HCT116 (cell line): ENCODE measurements at regions not wholly inside any gene's neighbourhood (a gene's known extent, or its start where the extent isn't known, plus 50 kb on each side); places are given as distances from the start of the nearest gene placed in this dataset.

ENCODE experiments used
- CEBPB ChIP-seq: IDR thresholded peaks from 2 replicates; pipeline ENCODE4 v1.6.1; 2012; ENCODE audit warnings: low read depth
- CTCF ChIP-seq, 3 experiments: fragments of 200-600 bp in 1 of 3; sonication (generic) in 1 of 3; IDR thresholded peaks in 2 of 3; conservative IDR thresholded peaks in 1 of 3; 2 replicates each; pipeline ENCODE4 v1.5.1; 2012 to 2017; ENCODE audit warnings: low read depth in 2 of 3, low read length in 2 of 3, antibody characterized with exemption in 1 of 3, borderline replicate concordance in 1 of 3, control low read depth in 1 of 3, mild to moderate bottlenecking in 1 of 3, mixed read lengths in 1 of 3, mixed run types in 1 of 3, moderate library complexity in 1 of 3; ENCODE audit not compliant: insufficient read depth in 1 of 3
- EZH2 ChIP-seq: fragments of 200-600 bp; sonication (generic); IDR thresholded peaks from 2 replicates; pipeline ENCODE4 v1.6.1; 2017; ENCODE audit warnings: antibody characterized with exemption, mixed run types
- EZH2phosphoT487 ChIP-seq: fragments of 200-600 bp; IDR thresholded peaks from 2 replicates; pipeline ENCODE4 v1.6.1; 2018; ENCODE audit warnings: antibody characterized with exemption, borderline replicate concordance
- FOSL1 ChIP-seq: IDR thresholded peaks from 2 replicates; pipeline ENCODE4 v1.6.1; 2012; ENCODE audit warnings: low read depth
- JUND ChIP-seq: IDR thresholded peaks from 2 replicates; pipeline ENCODE4 v1.6.1; 2012
- MAX ChIP-seq: IDR thresholded peaks from 2 replicates; pipeline ENCODE4 v1.6.1; 2012
- POLR2A ChIP-seq: IDR thresholded peaks from 2 replicates; pipeline ENCODE4 v1.7.0; 2011; ENCODE audit warnings: borderline replicate concordance; ENCODE audit not compliant: insufficient read depth, insufficient read length; ENCODE audit errors: extremely low read depth
- POLR2AphosphoS5 ChIP-seq: IDR thresholded peaks from 2 replicates; pipeline ENCODE4 v1.6.1; 2011; ENCODE audit warnings: mild to moderate bottlenecking, low read depth, low read length, moderate library complexity
- RAD21 ChIP-seq: IDR thresholded peaks from 2 replicates; pipeline ENCODE4 v1.6.1; 2012; ENCODE audit warnings: low read depth, mild to moderate bottlenecking
- SP1 ChIP-seq: IDR thresholded peaks from 2 replicates; pipeline ENCODE4 v1.6.1; 2012; ENCODE audit warnings: low read depth
- TF ChIP-seq, protein P1 (sequence below): IDR thresholded peaks from 2 replicates; pipeline ENCODE4 v1.6.1; 2012; ENCODE audit warnings: low read depth

DNA sequence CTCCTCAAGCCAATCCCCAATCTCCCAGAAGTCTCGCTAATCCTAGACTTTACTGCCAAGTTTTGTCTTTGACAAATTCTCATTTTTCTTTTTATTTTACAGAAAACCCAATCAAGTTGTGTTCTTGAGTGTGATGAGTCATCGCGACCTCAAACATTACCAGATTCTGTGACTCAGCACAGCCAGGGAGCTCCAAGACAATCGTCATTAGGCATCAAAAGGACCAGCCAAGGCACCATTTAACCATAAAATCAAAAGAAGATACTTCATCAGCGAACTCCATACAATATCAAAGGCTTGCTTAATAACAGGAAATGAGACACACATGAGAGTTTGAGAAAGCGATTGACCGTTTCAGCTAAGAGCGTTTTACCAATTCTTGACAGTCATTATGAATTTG lies 146.2 kb upstream of the AGAP1 start:
- TF ChIP-seq POLR2A: no peak
- TF ChIP-seq CTCF (IDR thresholded peaks at IDR 0.05 in 2 of 3, conservative IDR thresholded peaks at IDR 0.05 in 1 of 3; ENCODE audit: borderline replicate concordance in 1 of 3, insufficient read depth in 1 of 3, low read depth in 2 of 3, low read length in 2 of 3): no peak
- TF ChIP-seq MAX: no peak
- no peak for TF ChIP-seq EZH2
- TF ChIP-seq EZH2phosphoT487: no peak
- TF ChIP-seq POLR2AphosphoS5: peak; percentile 25; the same call in 1 of the 2 replicates
- peak; percentile 95 for TF ChIP-seq JUND
- TF ChIP-seq FOSL1: peak; percentile 94
- TF ChIP-seq, protein P1, sequence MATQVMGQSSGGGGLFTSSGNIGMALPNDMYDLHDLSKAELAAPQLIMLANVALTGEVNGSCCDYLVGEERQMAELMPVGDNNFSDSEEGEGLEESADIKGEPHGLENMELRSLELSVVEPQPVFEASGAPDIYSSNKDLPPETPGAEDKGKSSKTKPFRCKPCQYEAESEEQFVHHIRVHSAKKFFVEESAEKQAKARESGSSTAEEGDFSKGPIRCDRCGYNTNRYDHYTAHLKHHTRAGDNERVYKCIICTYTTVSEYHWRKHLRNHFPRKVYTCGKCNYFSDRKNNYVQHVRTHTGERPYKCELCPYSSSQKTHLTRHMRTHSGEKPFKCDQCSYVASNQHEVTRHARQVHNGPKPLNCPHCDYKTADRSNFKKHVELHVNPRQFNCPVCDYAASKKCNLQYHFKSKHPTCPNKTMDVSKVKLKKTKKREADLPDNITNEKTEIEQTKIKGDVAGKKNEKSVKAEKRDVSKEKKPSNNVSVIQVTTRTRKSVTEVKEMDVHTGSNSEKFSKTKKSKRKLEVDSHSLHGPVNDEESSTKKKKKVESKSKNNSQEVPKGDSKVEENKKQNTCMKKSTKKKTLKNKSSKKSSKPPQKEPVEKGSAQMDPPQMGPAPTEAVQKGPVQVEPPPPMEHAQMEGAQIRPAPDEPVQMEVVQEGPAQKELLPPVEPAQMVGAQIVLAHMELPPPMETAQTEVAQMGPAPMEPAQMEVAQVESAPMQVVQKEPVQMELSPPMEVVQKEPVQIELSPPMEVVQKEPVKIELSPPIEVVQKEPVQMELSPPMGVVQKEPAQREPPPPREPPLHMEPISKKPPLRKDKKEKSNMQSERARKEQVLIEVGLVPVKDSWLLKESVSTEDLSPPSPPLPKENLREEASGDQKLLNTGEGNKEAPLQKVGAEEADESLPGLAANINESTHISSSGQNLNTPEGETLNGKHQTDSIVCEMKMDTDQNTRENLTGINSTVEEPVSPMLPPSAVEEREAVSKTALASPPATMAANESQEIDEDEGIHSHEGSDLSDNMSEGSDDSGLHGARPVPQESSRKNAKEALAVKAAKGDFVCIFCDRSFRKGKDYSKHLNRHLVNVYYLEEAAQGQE: no peak
- peak; percentile 30; the same call in 1 of the 2 replicates for TF ChIP-seq RAD21
- peak; percentile 84; the same call in 1 of the 2 replicates for TF ChIP-seq CEBPB
- TF ChIP-seq SP1: peak; percentile 79
